SHP77 (cell line): ENCODE measurements at regions not wholly inside any gene's neighbourhood (a gene's known extent, or its start where the extent isn't known, plus 50 kb on each side); places are given as distances from the start of the nearest gene placed in this dataset.
A peak's percentile ranks its signal among the peaks of the same experiment; 100 is the strongest.

Experiments used
- DNase-seq, 2 experiments: peaks; one replicate each; lab custom pipeline; 2025; lab: John Stamatoyannopoulos, UW

GRCh38 chr10:63744060-63744941 lies 223.1 kb downstream of the REEP3 start:
- no peak for DNase-seq

GRCh38 chr10:63749915-63750314 lies 228.7 kb downstream of the REEP3 start:
- DNase-seq, result no peak

GRCh38 chr10:63751836-63752235 lies 230.6 kb downstream of the REEP3 start:
- DNase-seq, result no peak

- DNase-seq, result no peak
Observed at GRCh38 chr10:63752318-63752717, 231.1 kb downstream of the REEP3 start.

GRCh38 chr10:63753808-63754207 lies 232.6 kb downstream of the REEP3 start:
- DNase-seq, result no peak

GRCh38 chr10:63755441-63755840 lies 234.2 kb downstream of the REEP3 start:
- no peak for DNase-seq

GRCh38 chr10:63757067-63757466 lies 235.9 kb downstream of the REEP3 start:
- no peak for DNase-seq

GRCh38 chr10:63758080-63758479 lies 236.9 kb downstream of the REEP3 start:
- no peak for DNase-seq

- DNase-seq, result no peak
Observed at GRCh38 chr10:63759335-63759734, 238.1 kb downstream of the REEP3 start.

- no peak for DNase-seq
Observed at GRCh38 chr10:63760034-63760707, 239.0 kb downstream of the REEP3 start.

GRCh38 chr10:63760708-63761047 lies 239.5 kb downstream of the REEP3 start:
- no peak for DNase-seq

- no peak for DNase-seq
Observed at GRCh38 chr10:63761243-63761642, 240.0 kb downstream of the REEP3 start.

GRCh38 chr10:63763744-63764143 lies 242.5 kb downstream of the REEP3 start:
- DNase-seq, result peak in 1 of 2 experiments; percentile 0

- no peak for DNase-seq
Observed at GRCh38 chr10:63765126-63765525, 243.9 kb downstream of the REEP3 start.

- no peak for DNase-seq
Observed at GRCh38 chr10:63766745-63767137, 245.5 kb downstream of the REEP3 start.

- no peak for DNase-seq
Observed at GRCh38 chr10:63767138-63767801, 246.1 kb downstream of the REEP3 start.

GRCh38 chr10:63769367-63769766 lies 248.2 kb downstream of the REEP3 start:
- no peak for DNase-seq

- DNase-seq, result no peak
Observed at GRCh38 chr10:63770523-63770922, 249.3 kb downstream of the REEP3 start.

- DNase-seq, result no peak
Observed at GRCh38 chr10:63772491-63772890, 251.3 kb downstream of the REEP3 start.

- no peak for DNase-seq
Observed at GRCh38 chr10:63773106-63773505, 251.9 kb downstream of the REEP3 start.

GRCh38 chr10:63773962-63774361 lies 252.8 kb downstream of the REEP3 start:
- DNase-seq, result no peak

GRCh38 chr10:63780101-63780500 lies 258.9 kb downstream of the REEP3 start:
- DNase-seq, result no peak

GRCh38 chr10:63781226-63781625 lies 260.0 kb downstream of the REEP3 start:
- DNase-seq, result no peak
